ENCODE measurements at regions not wholly inside any gene's neighbourhood (a gene's known extent, or its start where the extent isn't known, plus 50 kb on each side); places are given as distances from the start of the nearest gene placed in this dataset.
"Not testable (repeated sequence)": the region's sequence is repeated elsewhere in the genome, so short reads cannot be mapped to it uniquely, and the experiment has no call there.

DNA sequence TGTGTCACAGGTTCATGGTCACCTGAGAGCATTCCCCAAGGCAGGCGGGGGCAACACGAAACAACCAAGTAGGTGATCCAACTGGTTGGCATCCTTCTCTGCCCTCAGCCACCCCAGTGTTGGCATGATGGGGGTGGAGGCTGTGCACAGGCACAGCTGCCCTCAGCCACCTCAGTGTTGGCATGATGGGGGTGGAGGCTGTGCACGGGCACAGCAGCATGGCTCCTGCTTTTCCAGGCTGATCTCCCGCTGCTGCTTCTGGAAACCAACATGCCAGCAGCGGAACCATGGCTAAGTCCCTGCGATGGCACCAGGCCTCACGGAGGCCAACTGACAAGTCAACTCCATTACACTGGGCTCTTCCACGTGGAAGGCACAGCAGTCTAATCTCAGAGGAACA lies 447.8 kb downstream of the PTPRU start:
- H3K4me1 ChIP-seq, result no peaks in the 10 kb centered on the region
- no peaks in the 10 kb centered on the region for H3K36me3 ChIP-seq
- TF ChIP-seq, protein P1, sequence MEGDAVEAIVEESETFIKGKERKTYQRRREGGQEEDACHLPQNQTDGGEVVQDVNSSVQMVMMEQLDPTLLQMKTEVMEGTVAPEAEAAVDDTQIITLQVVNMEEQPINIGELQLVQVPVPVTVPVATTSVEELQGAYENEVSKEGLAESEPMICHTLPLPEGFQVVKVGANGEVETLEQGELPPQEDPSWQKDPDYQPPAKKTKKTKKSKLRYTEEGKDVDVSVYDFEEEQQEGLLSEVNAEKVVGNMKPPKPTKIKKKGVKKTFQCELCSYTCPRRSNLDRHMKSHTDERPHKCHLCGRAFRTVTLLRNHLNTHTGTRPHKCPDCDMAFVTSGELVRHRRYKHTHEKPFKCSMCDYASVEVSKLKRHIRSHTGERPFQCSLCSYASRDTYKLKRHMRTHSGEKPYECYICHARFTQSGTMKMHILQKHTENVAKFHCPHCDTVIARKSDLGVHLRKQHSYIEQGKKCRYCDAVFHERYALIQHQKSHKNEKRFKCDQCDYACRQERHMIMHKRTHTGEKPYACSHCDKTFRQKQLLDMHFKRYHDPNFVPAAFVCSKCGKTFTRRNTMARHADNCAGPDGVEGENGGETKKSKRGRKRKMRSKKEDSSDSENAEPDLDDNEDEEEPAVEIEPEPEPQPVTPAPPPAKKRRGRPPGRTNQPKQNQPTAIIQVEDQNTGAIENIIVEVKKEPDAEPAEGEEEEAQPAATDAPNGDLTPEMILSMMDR (IDR thresholded peaks at IDR 0.05), result no peak
- no peak for TF ChIP-seq POLR2A (IDR thresholded peaks at IDR 0.05)
- 68% methylated on average over 8 of the region's 8 CpGs for WGBS, 2 donors
- H3K9me3 ChIP-seq, result no peaks in the 10 kb centered on the region
- no peak overlapping the region for H3K27ac ChIP-seq
- H3K27me3 ChIP-seq, result no peaks in the 10 kb centered on the region
- no peak for DNase-seq
- no peak overlapping the region for H3K4me3 ChIP-seq (replicated peaks in 1 of 3)
- intact Hi-C loops (cut with DNase I), result no loop called here

GRCh38 chr1:29683472-29683871 lies 447.1 kb downstream of the PTPRU start:
- no peaks in the 10 kb centered on the region for H3K27me3 ChIP-seq
- intact Hi-C loops (cut with DNase I), result no loop called here
- no peaks in the 10 kb centered on the region for H3K36me3 ChIP-seq
- H3K9me3 ChIP-seq, result no peaks in the 10 kb centered on the region
- H3K4me1 ChIP-seq, result no peaks in the 10 kb centered on the region
- no peak for TF ChIP-seq POLR2A (IDR thresholded peaks at IDR 0.05)
- TF ChIP-seq, protein P1 (IDR thresholded peaks at IDR 0.05), result no peak
- no peak overlapping the region for H3K27ac ChIP-seq
- H3K4me3 ChIP-seq (replicated peaks in 1 of 3), result no peak overlapping the region
- 86 to 87% methylated on average over 5 of the region's 5 CpGs for WGBS, 2 donors
- DNase-seq, result no peak

DNA sequence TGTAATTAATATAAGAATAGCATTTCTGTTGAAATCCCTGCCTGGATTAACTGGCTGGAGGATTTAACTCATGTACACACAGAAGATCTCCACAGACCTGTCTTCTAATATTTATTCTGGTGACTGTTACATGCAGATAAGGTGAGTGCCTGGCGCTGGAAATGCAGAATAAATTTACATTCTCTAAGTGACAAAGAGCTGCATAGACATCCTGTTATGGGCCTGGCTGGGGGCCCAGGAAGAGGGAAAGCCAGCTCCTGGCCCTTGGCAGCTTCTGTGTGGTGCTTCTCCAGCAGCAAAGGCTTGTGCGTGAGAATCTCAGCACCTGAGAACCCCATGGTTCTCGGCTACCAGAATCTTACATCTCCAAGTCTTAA lies 446.6 kb downstream of the PTPRU start:
- TF ChIP-seq, protein P1 (IDR thresholded peaks at IDR 0.05), result no peak
- no peak for TF ChIP-seq POLR2A (IDR thresholded peaks at IDR 0.05)
- no peak overlapping the region for H3K27ac ChIP-seq
- H3K36me3 ChIP-seq, result no peaks in the 10 kb centered on the region
- no peak for DNase-seq
- intact Hi-C loops (cut with DNase I), result no loop called here
- H3K4me3 ChIP-seq (replicated peaks in 1 of 3), result no peak overlapping the region
- 27 to 29% methylated on average over 3 of the region's 3 CpGs for WGBS, 2 donors
- no peaks in the 10 kb centered on the region for H3K9me3 ChIP-seq
- no peaks in the 10 kb centered on the region for H3K27me3 ChIP-seq
- no peaks in the 10 kb centered on the region for H3K4me1 ChIP-seq

DNA sequence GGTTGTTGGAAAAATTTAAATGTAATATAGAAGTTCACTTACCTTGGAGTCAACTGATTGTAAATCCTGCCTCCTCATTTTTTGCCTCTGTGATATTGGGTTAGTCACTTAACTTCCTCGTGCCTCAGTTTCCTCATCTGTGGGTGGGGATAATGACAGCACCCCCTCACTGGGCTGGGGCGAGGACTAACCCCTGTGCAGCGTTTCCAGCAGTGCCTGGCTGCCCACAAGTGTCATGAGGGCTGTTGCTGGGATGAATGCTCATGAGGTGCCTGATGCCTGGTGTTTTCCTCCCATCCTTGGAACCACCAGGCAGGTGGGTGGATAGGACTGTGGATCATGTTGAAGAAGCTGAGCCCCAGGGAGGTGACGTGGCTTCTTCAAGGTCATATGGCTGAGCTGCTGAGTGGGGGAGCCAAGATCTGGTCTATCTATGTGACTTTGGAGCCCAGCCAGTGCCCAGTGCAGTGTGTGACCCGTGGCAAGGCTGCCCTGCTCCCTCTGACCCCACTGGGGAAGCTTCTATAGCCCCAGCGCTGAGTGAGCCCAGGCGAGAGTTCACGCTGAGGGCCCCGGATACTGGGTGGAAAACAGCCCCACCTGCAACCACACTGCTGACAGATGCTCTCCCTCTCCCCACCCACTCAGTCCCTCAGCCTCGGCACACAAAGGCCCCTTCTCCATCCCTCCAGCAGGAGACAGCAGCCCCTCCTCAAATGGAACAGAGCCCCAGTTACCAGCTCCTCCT lies 446.0 kb downstream of the PTPRU start:
- TF ChIP-seq, protein P1 (IDR thresholded peaks at IDR 0.05), result no peak
- no peak for TF ChIP-seq POLR2A (IDR thresholded peaks at IDR 0.05)
- Histone ChIP-seq H3K9me3 (no peaks in the 10 kb centered on the region), H3K4me1 (no peaks in the 10 kb centered on the region), H3K4me3 (replicated peaks in 1 of 3) (no peak overlapping the region), H3K36me3 (no peaks in the 10 kb centered on the region), H3K27ac (no peak overlapping the region), H3K27me3 (no peaks in the 10 kb centered on the region)
- WGBS, 2 donors, result 62 to 73% methylated on average over 7 to 9 of the region's 10 CpGs
- no peak for DNase-seq
- intact Hi-C loops (cut with DNase I), result no loop called here

DNA sequence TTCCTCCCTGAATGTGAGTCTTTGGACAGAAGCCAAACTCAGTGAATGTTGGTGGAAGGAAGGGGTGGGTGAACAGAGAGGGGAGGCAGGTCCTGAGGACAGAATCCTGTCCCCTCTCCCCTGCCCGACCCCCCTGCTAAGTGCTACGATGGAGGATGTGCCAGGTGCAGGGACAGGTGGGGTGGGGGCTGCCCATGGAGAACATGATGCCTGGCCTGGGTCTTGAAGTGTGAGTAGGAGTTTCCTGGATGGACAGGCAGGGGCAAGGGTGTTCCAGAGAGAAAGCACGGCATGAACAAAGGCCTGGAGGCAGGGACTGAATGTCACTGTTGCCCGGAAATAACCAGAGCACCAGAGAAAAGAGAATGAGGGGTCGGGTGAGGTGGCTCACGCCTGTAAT lies 445.1 kb downstream of the PTPRU start:
- H3K4me1 ChIP-seq; H3K36me3 ChIP-seq; H3K27ac ChIP-seq; H3K9me3 ChIP-seq; DNase-seq; H3K4me3 ChIP-seq (replicated peaks in 1 of 3); intact Hi-C loops (cut with DNase I); H3K27me3 ChIP-seq: not testable (repeated sequence)
- WGBS, 2 donors, result 56 to 67% methylated on average over 6 of the region's 6 CpGs

Data from thyroid gland (tissue), 4 donors.